Kidney glomerular epithelial cell (primary cell): ENCODE measurements at regions not wholly inside any gene's neighbourhood (a gene's known extent, or its start where the extent isn't known, plus 50 kb on each side); places are given as distances from the start of the nearest gene placed in this dataset.

Experiments
- DNase-seq: peaks from one replicate; lab custom pipeline; 2025; lab: John Stamatoyannopoulos, UW

DNA sequence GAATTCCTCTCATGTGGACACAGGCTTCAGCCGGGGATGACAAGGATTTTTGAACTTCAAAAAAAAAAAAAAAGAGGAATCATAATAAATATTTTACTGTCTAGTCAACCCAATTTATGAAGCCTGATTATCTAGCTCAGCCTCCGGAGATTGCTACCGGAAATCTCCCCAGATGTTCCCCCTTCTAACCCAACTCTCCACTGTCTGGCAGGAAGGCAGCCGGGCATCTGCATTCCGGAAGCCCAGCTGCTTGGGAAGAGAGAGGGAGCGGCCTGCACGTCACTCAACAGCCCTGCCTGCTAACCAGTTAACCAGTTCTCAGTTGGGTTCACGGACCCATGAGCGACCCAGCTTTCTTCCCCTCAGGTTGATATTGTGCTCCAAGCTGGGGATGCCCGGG is 87.2 kb upstream of the POU3F3 start:
- DNase-seq: no peak

DNA sequence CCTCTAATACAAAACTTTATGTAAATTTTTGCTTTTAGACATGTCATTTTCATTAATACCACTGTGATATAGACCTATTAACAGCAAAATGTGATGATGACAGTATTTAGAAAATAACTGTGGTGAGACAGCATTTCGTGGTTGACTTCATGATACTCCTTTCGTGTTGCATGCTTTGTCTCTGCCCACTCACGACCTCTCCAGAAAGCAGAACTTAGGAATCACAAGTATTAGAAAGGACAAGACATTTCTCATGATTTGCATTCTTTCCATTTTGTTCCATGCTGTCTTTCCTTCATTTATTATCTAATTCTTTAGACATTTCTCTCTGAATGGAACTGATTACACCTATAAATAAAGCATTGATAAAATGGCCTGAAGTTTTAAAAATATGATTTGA is 85.2 kb upstream of the POU3F3 start:
- peak; percentile 64 for DNase-seq

DNA sequence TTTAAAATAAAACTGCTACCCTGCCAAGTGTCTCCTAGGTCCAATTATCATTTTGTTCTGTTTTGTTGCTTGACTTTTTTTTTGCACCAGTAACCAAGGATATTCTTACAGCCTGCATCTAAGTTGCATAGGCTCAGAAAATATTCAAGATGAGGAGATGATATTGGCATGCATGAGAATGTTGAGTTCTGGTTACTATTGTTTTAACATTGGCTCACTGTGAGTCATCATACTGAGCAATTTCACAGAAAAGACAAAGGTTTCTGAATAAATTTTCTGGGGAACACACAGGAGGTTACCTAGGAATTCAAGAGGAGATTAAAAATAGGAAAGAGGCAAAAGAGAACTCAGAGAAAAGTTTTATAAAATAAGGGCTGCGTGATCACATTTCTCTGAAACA is 84.8 kb upstream of the POU3F3 start:
- DNase-seq: peak; percentile 72

- no peak for DNase-seq
Observed at GRCh38 chr2:104772996-104773395, 80.9 kb upstream of the POU3F3 start.

GRCh38 chr2:104774631-104775030 is 79.3 kb upstream of the POU3F3 start:
- no peak for DNase-seq

DNA sequence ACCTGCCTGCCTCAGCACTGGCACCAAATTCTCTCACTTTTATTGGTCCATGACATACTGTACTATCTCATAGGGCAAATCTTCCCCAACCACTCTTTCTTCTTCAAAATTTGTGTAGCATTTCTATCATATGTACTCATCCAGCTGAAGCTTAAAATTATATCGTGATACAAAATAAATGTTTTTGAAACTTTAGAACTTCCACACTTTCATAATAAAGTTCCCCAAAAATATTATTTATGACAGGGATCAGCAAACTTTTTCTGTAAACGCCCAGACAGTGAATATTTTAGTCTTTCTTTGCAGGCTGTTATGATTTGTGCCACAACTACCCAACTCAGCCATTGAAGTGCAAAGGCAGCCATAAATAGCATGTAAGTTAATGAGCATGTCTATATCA is 76.2 kb upstream of the POU3F3 start:
- no peak for DNase-seq

DNA sequence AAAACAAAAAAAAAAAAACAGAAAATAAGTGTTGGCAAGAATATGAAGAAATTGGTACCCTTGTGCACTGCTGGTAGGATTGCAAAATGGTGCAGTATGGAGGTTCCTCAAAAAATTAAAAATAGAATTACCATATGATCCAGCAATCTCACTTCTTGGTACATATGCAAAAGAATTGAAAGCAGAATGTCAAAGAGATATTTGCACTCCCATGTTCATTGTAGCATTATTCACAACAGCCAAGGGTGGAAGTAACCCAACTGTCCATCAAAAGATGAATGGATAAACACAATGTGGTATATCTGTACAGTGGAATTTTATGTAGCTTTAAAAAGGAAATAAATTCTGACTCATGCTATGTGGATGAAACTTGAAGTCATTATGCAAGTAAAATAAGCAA is 72.8 kb upstream of the POU3F3 start:
- DNase-seq: no peak

- no peak for DNase-seq
Observed at GRCh38 chr2:104784264-104784663, 69.7 kb upstream of the POU3F3 start.

- no peak for DNase-seq
Observed at GRCh38 chr2:104786204-104786603, 67.7 kb upstream of the POU3F3 start.

- no peak for DNase-seq
Observed at GRCh38 chr2:104786821-104787220, 67.1 kb upstream of the POU3F3 start.

- no peak for DNase-seq
Observed at GRCh38 chr2:104787298-104788065, 66.4 kb upstream of the POU3F3 start.

DNA sequence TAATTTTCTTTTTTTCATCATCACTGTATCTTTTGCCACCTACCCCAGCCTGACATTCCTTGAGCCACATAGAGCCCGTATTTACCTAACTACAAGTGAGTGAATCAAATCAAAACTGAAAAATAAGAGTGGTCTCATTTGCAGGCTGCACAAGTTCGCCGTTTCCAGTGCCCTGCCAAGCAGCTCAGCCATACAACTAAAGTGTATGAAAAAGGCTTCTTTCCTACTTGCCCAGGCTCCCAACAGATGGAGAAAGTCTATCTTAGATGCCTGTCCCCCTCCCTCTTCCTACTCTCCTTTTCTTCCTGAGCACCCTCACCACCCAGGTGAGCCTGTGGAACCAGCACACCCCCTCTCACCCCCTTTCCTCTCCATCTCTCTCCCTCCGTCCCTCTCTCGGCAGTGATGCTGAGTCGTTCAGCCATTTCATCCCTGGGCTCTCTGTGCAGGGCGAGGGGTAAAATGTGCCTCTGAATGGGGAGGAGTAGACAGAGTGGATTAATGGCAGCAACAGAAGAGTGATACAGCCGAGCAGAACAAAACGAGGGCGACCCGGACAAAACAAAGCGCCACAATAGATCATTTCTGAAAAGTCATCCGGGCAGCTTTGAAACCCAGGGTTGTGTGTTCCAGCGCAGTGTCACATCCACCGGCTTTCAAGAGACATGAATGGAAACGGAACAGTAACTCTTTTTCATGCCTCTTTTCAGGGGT is 65.0 kb upstream of the POU3F3 start:
- DNase-seq: no peak

DNA sequence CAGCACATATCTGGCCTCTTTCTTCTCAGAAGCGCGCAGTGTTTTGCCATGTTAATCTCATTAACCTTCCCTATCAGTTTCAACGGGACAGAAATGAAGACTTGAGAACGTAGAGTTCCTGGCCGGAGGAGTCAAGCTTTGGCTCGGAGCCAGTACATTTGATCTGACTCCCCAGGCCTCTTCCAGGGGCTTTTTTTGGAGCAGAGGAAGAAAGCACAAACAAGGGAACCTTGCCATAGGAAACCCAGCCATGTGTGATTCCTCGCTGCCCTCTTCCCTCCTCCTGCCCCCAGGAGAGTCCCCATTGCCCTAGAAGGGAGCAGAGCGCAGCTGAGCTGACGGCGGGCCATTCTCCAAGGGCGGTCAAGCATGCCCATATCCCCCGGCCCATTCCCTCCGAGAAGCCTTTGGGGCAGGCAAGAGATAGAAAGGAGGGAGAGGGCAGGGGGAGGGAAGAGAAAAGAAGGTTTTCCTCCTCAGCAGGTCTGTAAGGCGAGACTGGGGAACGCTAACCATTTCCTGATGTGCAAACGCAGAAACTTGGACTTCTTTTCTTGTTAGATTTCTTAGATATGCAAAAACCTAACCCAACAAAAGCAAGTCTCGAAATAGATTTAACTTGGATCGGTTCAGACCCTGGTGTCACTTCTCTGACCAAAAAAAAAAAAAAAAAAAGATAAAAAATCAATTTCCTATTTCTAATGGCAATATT is 63.7 kb upstream of the POU3F3 start:
- peak; percentile 13 for DNase-seq

- DNase-seq: no peak
Observed at GRCh38 chr2:104790901-104791495, 62.9 kb upstream of the POU3F3 start.

DNA sequence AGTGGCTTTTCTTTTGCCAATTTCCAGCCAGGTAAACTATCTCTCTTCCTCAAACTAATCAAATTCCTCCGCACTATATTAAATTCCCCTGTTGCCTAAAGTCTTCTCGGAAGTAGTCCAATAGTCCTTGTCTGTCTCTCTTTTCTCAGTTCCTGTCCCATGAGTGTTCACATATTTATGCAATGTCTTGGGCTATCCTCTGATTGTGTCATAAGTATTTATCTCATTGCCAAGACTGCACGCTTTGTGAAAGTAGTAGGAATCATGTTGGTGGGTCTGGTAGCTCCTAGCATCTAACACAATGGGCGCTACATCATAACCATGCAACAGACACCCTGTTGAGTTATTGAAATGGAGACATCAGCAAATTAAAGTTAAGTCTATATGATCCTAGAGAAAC is 59.9 kb upstream of the POU3F3 start:
- DNase-seq: no peak

DNA sequence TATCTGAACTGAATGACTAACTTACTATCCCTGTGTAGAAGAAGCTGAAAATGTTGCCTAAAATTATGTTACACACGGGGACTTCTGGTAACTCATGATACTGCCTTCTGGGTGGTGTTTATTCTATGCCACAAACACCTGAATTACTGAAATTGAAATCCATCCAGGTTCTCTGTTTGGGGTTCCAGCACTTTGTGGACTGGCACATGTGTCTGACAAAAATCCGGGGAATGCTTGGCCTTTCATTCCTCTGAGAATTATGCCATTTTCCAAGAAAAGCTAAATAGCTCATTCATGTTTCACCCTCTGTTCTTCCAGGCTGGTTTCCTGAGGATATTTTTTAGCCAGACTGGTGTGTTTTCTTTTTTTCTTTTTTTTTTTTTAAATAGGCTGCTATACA is 59.5 kb upstream of the POU3F3 start:
- no peak for DNase-seq
